Hindlimb muscle (tissue), 1 donor: ENCODE measurements at regions not wholly inside any gene's neighbourhood (a gene's known extent, or its start where the extent isn't known, plus 50 kb on each side); places are given as distances from the start of the nearest gene placed in this dataset.

ENCODE experiments used
- DNase-seq: peaks from one replicate; pipeline ENCODE4 v3.0.0-alpha.2; 2013

DNA sequence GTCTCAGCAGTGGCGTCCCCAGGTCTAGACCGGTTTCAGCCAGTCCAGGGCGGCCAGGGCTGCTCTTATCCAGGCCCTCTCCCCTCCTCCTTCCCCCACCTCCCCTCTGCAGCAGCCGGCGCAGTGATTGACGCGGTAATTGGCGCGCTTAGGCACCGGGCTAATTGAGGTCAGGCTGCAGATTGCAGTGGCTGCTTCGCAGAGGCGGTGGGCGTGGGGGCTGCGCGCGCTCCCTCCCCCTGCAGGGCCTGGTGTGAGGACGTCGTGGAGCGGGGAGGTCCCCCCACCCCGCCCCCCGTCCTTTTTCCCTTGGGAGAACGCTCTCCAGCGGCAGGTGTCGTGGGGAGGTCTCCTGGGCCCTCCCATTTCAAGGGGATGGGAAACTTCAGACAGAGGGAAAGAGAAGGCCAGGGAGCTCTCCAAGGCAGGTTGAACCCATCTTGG, 70.4 kb upstream of the BLCAP start:
- DNase-seq: no peak

GRCh38 chr20:37596890-37597536, 69.3 kb upstream of the BLCAP start:
- no peak for DNase-seq

GRCh38 chr20:37596168-37596567, 68.5 kb upstream of the BLCAP start:
- no peak for DNase-seq

- DNase-seq: no peak
Measured at GRCh38 chr20:37593710-37594109, 66.0 kb upstream of the BLCAP start.

DNA sequence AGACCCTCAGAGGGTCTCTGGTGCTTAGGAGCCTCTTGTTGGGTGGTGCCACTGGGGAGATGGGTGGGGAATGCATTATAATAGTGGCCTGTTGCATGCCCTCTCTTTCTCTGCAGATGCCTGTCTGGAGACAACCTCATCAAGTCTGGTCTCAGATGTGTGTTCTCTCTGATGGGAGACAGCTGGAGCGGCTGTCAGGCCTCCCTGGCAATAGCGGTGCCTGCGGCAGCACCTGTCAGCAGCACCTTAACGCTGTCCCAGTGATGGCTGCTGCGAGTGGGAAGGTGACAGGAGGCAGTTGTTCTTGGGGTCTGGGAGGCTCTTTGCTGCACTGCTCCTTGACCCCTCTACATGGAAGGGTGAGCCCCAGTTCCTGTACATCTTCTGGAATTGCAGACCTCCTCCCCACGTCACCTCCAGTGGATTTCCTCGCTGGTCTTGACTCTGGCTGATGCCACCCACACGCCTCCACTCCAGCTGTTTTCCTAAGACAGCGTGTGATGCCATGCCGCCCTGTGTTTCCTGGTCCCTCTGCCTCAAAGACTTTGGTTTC, 63.3 kb upstream of the BLCAP start:
- DNase-seq: no peak

DNA sequence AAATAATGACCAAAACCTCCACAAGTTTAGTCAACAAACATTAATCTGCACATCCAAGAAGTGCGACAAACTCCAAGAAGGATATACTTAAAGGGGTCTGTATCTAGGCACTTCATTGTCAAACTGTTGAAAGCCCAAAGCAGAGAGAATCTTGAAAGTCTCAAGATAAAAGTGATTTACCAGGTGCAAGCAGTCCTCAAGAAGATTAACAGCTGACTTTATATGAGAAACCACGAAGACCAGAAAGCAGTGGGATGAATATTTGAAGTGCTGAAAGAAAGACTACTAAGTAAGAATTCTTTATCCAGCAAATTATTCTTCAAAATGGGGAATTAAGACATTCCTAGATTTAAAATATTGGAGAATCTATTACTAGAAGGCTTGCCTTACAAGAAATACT, 58.4 kb upstream of the BLCAP start:
- no peak for DNase-seq

DNA sequence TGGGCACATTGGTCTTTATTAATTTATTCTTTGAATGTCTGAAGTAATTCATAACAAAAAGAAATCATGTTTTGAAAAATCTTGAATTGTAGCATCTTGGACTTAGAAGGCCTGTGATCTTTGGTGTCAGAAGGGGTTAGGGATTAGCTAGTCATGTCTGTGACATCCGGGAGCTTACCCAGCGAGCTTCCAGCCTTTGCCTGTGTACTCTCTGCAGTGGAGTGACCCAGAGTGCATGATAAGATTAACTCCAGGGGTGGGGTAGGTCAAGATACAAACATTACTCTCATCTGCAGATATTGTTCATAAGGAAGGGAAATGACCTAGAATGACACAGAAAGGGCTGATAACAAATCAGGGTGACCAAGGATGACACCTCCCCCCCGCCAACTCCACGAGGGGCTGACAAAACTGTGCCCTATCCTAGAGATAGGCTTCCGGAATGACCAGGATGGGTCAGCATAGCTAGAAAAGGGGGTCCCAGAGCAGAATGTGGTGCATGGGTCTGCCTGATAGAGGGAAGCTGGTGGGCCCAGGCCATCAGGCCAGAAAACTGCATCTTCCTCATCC, 56.6 kb upstream of the BLCAP start:
- no peak for DNase-seq

DNA sequence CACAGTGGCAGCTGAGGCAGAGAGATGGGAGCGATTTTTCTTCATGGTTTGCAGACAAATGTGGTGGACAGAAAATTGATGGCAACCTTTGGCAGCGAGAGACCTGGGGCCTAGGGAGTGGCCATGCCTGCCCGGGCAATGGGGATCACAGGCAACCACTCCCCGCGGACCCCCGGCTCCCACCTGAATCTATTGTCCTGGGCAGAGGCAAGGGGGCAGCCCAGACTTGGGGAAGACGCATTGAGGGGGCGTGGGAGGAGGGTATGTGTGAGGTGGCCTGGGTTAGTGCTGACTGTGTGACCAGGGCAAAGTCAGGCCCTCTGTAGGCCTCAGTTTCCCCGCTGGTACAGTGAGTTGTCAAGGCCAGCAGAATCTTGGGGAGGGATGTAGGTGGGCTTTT, 53.6 kb upstream of the BLCAP start:
- DNase-seq: no peak

GRCh38 chr20:37580069-37580468, 52.4 kb upstream of the BLCAP start:
- DNase-seq: no peak

DNA sequence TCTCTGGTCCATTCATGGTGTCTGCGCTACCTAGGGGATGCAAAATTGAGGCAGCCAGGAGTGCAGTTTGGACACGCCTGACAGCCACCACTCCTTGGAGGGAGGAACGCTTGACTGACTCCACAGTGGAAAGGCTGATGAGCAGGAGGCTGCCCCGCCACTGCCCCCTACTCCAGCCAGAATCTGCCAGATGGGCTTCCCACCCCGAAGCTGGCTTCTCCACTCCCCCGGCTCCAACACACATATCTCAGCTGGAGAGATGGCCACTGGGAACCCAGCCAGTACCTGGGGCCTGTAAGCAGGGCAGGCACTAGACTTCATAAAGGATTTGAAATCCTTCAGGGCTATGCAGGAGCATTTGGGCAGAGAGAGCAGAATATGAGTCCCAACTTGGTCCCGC, 51.4 kb upstream of the BLCAP start:
- no peak for DNase-seq

GRCh38 chr20:37577981-37578380, 50.3 kb upstream of the BLCAP start:
- DNase-seq: no peak
